ENCODE measurements at regions not wholly inside any gene's neighbourhood (a gene's known extent, or its start where the extent isn't known, plus 50 kb on each side); places are given as distances from the start of the nearest gene placed in this dataset.

GRCh38 chr10:83167081-83167480, 972.2 kb upstream of the GHITM start:
- TF ChIP-seq CTCF (IDR thresholded peaks at IDR 0.05; ENCODE audit: partially characterized antibody, unreplicated experiment), result no peak
- H3K4me1 Mint-ChIP-seq (ENCODE audit: low read depth, unreplicated experiment), result peaks cover 16% of the 10 kb centered on the region
- no peak overlapping the region for H3K4me3 Mint-ChIP-seq (ENCODE audit: unreplicated experiment)
- H3K9me3 Mint-ChIP-seq (ENCODE audit: unreplicated experiment), result no peaks in the 10 kb centered on the region
- H3K36me3 Mint-ChIP-seq (ENCODE audit: unreplicated experiment), result no peaks in the 10 kb centered on the region
- no peaks in the 10 kb centered on the region for H3K27me3 Mint-ChIP-seq (ENCODE audit: unreplicated experiment)
- DNase-seq, result no peak
- H3K27ac Mint-ChIP-seq (ENCODE audit: unreplicated experiment), result no peak overlapping the region

DNA sequence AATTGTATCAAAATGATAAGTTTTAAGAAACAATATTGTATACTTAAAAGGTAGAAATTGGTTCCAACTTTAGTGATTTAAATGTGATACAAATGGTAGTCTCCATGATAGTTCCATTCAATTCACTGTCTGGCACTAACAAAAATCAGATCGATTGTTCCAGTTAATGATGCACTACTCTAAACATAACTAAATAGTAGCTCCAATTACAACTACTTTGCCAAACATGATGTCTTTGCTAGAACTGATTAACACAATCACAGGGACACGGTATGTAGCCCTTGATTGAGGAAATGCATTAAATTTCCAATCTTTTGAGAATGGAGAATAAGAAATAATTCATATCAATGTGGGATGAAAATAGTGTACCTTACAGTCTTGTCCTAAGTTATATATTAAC, 962.4 kb upstream of the GHITM start:
- no peak for DNase-seq
- peaks cover 10% of the 10 kb centered on the region for H3K27me3 Mint-ChIP-seq (ENCODE audit: unreplicated experiment)
- no peaks in the 10 kb centered on the region for H3K4me1 Mint-ChIP-seq (ENCODE audit: low read depth, unreplicated experiment)
- H3K9me3 Mint-ChIP-seq (ENCODE audit: unreplicated experiment), result no peaks in the 10 kb centered on the region
- no peaks in the 10 kb centered on the region for H3K36me3 Mint-ChIP-seq (ENCODE audit: unreplicated experiment)
- no peak overlapping the region for H3K4me3 Mint-ChIP-seq (ENCODE audit: unreplicated experiment)
- no peak for TF ChIP-seq CTCF (IDR thresholded peaks at IDR 0.05; ENCODE audit: partially characterized antibody, unreplicated experiment)
- H3K27ac Mint-ChIP-seq (ENCODE audit: unreplicated experiment), result no peak overlapping the region

- H3K4me1 Mint-ChIP-seq (ENCODE audit: low read depth, unreplicated experiment), result no peaks in the 10 kb centered on the region
- no peak for TF ChIP-seq CTCF (IDR thresholded peaks at IDR 0.05; ENCODE audit: partially characterized antibody, unreplicated experiment)
- no peak for DNase-seq
- H3K27me3 Mint-ChIP-seq (ENCODE audit: unreplicated experiment), result peaks cover 10% of the 10 kb centered on the region
- no peak overlapping the region for H3K4me3 Mint-ChIP-seq (ENCODE audit: unreplicated experiment)
- H3K27ac Mint-ChIP-seq (ENCODE audit: unreplicated experiment), result no peak overlapping the region
- H3K9me3 Mint-ChIP-seq (ENCODE audit: unreplicated experiment), result no peaks in the 10 kb centered on the region
- H3K36me3 Mint-ChIP-seq (ENCODE audit: unreplicated experiment), result no peaks in the 10 kb centered on the region
These were observed 960.8 kb upstream of the GHITM start for GRCh38 chr10:83178526-83178925.

DNA sequence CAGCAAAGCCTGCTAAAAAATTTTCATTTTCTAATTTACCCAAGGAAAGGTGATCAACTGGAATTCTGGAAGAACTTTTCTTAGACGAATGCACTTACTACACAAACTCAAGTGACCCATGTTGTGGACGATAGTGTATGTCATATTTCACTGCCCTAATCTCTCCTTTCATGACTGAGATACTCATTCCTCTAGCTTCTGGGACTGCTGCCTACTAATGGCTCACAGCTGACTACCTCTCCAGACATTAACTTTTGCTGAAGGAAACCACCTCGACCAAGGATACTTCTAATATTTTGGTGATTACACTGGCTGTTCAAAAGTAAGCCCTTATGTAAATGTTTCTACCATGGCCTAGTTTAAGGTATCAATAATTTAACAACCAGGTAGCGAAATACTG, 959.9 kb upstream of the GHITM start:
- no peak overlapping the region for H3K4me3 Mint-ChIP-seq (ENCODE audit: unreplicated experiment)
- no peaks in the 10 kb centered on the region for H3K4me1 Mint-ChIP-seq (ENCODE audit: low read depth, unreplicated experiment)
- H3K27me3 Mint-ChIP-seq (ENCODE audit: unreplicated experiment), result peaks cover 7% of the 10 kb centered on the region
- H3K9me3 Mint-ChIP-seq (ENCODE audit: unreplicated experiment), result no peaks in the 10 kb centered on the region
- H3K27ac Mint-ChIP-seq (ENCODE audit: unreplicated experiment), result no peak overlapping the region
- TF ChIP-seq CTCF (IDR thresholded peaks at IDR 0.05; ENCODE audit: partially characterized antibody, unreplicated experiment), result no peak
- H3K36me3 Mint-ChIP-seq (ENCODE audit: unreplicated experiment), result no peaks in the 10 kb centered on the region
- no peak for DNase-seq

- Mint-ChIP-seq H3K4me1 (ENCODE audit: low read depth, unreplicated experiment) (no peaks in the 10 kb centered on the region), H3K27me3 (ENCODE audit: unreplicated experiment) (no peaks in the 10 kb centered on the region), H3K4me3 (ENCODE audit: unreplicated experiment) (no peak overlapping the region), H3K9me3 (ENCODE audit: unreplicated experiment) (peaks cover 2% of the 10 kb centered on the region), H3K36me3 (ENCODE audit: unreplicated experiment) (no peaks in the 10 kb centered on the region), H3K27ac (ENCODE audit: unreplicated experiment) (no peak overlapping the region)
- TF ChIP-seq CTCF (IDR thresholded peaks at IDR 0.05; ENCODE audit: partially characterized antibody, unreplicated experiment), result no peak
- no peak for DNase-seq
These were observed 957.2 kb upstream of the GHITM start for GRCh38 chr10:83182076-83182475.

All from glutamatergic neuron (in vitro differentiated cells).